Effector memory CD8-positive, alpha-beta T cell (primary cell): ENCODE measurements at regions not wholly inside any gene's neighbourhood (a gene's known extent, or its start where the extent isn't known, plus 50 kb on each side); places are given as distances from the start of the nearest gene placed in this dataset.

Experiments used
- ATAC-seq: fragments of 150-1000 bp; cut with Tn5 transposase; replicated peaks from 2 replicates; pipeline ENCODE4 v1.10.0; 2021; ENCODE audit warnings: mild to moderate bottlenecking, moderate library complexity
- DNase-seq, 3 experiments: peaks; one replicate each; pipeline ENCODE4 v3.0.0; 2021
- H3K27ac Mint-ChIP-seq, 2 donors: one replicate each; pipeline ENCODE4 v1.8.0; 2022; ENCODE audit warnings: mild to moderate bottlenecking in 2 of 2, mixed read lengths in 2 of 2, moderate library complexity in 2 of 2
- H3K27me3 Mint-ChIP-seq, 2 donors: one replicate each; pipeline ENCODE4 v1.8.0; 2022; ENCODE audit warnings: mixed read lengths in 2 of 2
- H3K36me3 Mint-ChIP-seq: one replicate; pipeline ENCODE4 v1.8.0; 2022; ENCODE audit warnings: mild to moderate bottlenecking, moderate library complexity, mixed read lengths; ENCODE audit not compliant: insufficient read depth
- H3K4me1 Mint-ChIP-seq, 2 donors: one replicate each; pipeline ENCODE4 v1.8.0; 2022; ENCODE audit warnings: low read depth in 2 of 2, mixed read lengths in 2 of 2
- H3K4me3 Mint-ChIP-seq, 2 donors: one replicate each; pipeline ENCODE4 v1.8.0; 2022; ENCODE audit warnings: mild to moderate bottlenecking in 2 of 2, mixed read lengths in 2 of 2, moderate library complexity in 2 of 2
- H3K9me3 Mint-ChIP-seq, 2 donors: one replicate each; pipeline ENCODE4 v1.8.0; 2022; ENCODE audit warnings: mixed read lengths in 2 of 2

GRCh38 chr3:25117005-25117593, 311.0 kb upstream of the RARB start:
- no peak overlapping the region for H3K27ac Mint-ChIP-seq
- ATAC-seq (no peak), DNase-seq (no peak)

GRCh38 chr3:25119682-25120081, 308.4 kb upstream of the RARB start:
- Mint-ChIP-seq H3K27me3 (no peaks in the 10 kb centered on the region), H3K27ac (no peak overlapping the region), H3K9me3 (peaks cover 6 to 16% of the 10 kb centered on the region in 2 donors), H3K36me3 (no peaks in the 10 kb centered on the region), H3K4me3 (no peak overlapping the region), H3K4me1 (no peaks in the 10 kb centered on the region)
- DNase-seq: no peak
- no peak for ATAC-seq

More at GRCh38 chr3:25117005-25117593, 311.0 kb upstream of the RARB start:
- Mint-ChIP-seq H3K4me1 (no peaks in the 10 kb centered on the region), H3K36me3 (no peaks in the 10 kb centered on the region), H3K4me3 (no peak overlapping the region), H3K9me3 (peaks cover 7 to 14% of the 10 kb centered on the region in 2 donors), H3K27me3 (no peaks in the 10 kb centered on the region)

GRCh38 chr3:25120665-25121064, 307.4 kb upstream of the RARB start:
- H3K27ac Mint-ChIP-seq: no peak overlapping the region
- H3K4me3 Mint-ChIP-seq: no peak overlapping the region
- ATAC-seq (no peak), DNase-seq (no peak)
- no peaks in the 10 kb centered on the region for H3K27me3 Mint-ChIP-seq
- H3K36me3 Mint-ChIP-seq: no peaks in the 10 kb centered on the region
- no peaks in the 10 kb centered on the region for H3K4me1 Mint-ChIP-seq
- peaks cover 8 to 22% of the 10 kb centered on the region in 2 donors for H3K9me3 Mint-ChIP-seq

- no peak for ATAC-seq
- Mint-ChIP-seq H3K4me3 (no peak overlapping the region), H3K27ac (no peak overlapping the region), H3K9me3 (peaks cover 8 to 17% of the 10 kb centered on the region in 2 donors), H3K4me1 (no peaks in the 10 kb centered on the region), H3K36me3 (no peaks in the 10 kb centered on the region), H3K27me3 (no peaks in the 10 kb centered on the region)
- no peak for DNase-seq
Observed at GRCh38 chr3:25125201-25125600, 302.9 kb upstream of the RARB start.

- Mint-ChIP-seq H3K4me3 (no peak overlapping the region), H3K4me1 (no peaks in the 10 kb centered on the region), H3K27ac (no peak overlapping the region), H3K9me3 (peaks cover 8 to 17% of the 10 kb centered on the region in 2 donors), H3K36me3 (no peaks in the 10 kb centered on the region), H3K27me3 (no peaks in the 10 kb centered on the region)
- DNase-seq (no peak), ATAC-seq (no peak)
Observed at GRCh38 chr3:25128735-25129134, 299.3 kb upstream of the RARB start.

- H3K27ac Mint-ChIP-seq: no peak overlapping the region
- DNase-seq (no peak), ATAC-seq (no peak)
- H3K9me3 Mint-ChIP-seq: peaks cover 8 to 16% of the 10 kb centered on the region in 2 donors
- no peaks in the 10 kb centered on the region for H3K36me3 Mint-ChIP-seq
- no peaks in the 10 kb centered on the region for H3K4me1 Mint-ChIP-seq
- no peaks in the 10 kb centered on the region for H3K27me3 Mint-ChIP-seq
- no peak overlapping the region for H3K4me3 Mint-ChIP-seq
Observed at GRCh38 chr3:25130724-25131520, 297.1 kb upstream of the RARB start.

GRCh38 chr3:25133588-25133987, 294.5 kb upstream of the RARB start:
- no peak for ATAC-seq
- Mint-ChIP-seq H3K4me3 (no peak overlapping the region), H3K9me3 (peaks cover 7 to 13% of the 10 kb centered on the region in 2 donors), H3K36me3 (no peaks in the 10 kb centered on the region), H3K27ac (no peak overlapping the region), H3K27me3 (no peaks in the 10 kb centered on the region), H3K4me1 (no peaks in the 10 kb centered on the region)
- DNase-seq: no peak

GRCh38 chr3:25137606-25138005, 290.5 kb upstream of the RARB start:
- H3K9me3 Mint-ChIP-seq: peaks cover 10 to 18% of the 10 kb centered on the region in 2 donors
- H3K27me3 Mint-ChIP-seq: no peaks in the 10 kb centered on the region
- no peaks in the 10 kb centered on the region for H3K4me1 Mint-ChIP-seq
- no peak overlapping the region for H3K27ac Mint-ChIP-seq
- DNase-seq (no peak), ATAC-seq (no peak)
- H3K4me3 Mint-ChIP-seq: no peak overlapping the region
- H3K36me3 Mint-ChIP-seq: no peaks in the 10 kb centered on the region

- Mint-ChIP-seq H3K9me3 (peaks cover 11 to 18% of the 10 kb centered on the region in 2 donors), H3K4me1 (no peaks in the 10 kb centered on the region), H3K36me3 (no peaks in the 10 kb centered on the region), H3K27ac (no peak overlapping the region), H3K4me3 (no peak overlapping the region), H3K27me3 (no peaks in the 10 kb centered on the region)
- no peak for ATAC-seq
- DNase-seq: no peak
Observed at GRCh38 chr3:25139267-25139666, 288.8 kb upstream of the RARB start.

- ATAC-seq (no peak), DNase-seq (no peak)
- H3K27me3 Mint-ChIP-seq: no peaks in the 10 kb centered on the region
- H3K36me3 Mint-ChIP-seq: no peaks in the 10 kb centered on the region
- peaks cover 5 to 6% of the 10 kb centered on the region in 2 donors for H3K9me3 Mint-ChIP-seq
- H3K27ac Mint-ChIP-seq: no peak overlapping the region
- H3K4me1 Mint-ChIP-seq: no peaks in the 10 kb centered on the region
- no peak overlapping the region for H3K4me3 Mint-ChIP-seq
Observed at GRCh38 chr3:25142609-25143355, 285.3 kb upstream of the RARB start.

GRCh38 chr3:25143356-25144025, 284.6 kb upstream of the RARB start:
- Mint-ChIP-seq H3K27ac (no peak overlapping the region), H3K4me3 (no peak overlapping the region), H3K36me3 (no peaks in the 10 kb centered on the region), H3K4me1 (no peaks in the 10 kb centered on the region), H3K9me3 (peaks cover 5 to 9% of the 10 kb centered on the region in 2 donors), H3K27me3 (no peaks in the 10 kb centered on the region)
- ATAC-seq (no peak), DNase-seq (no peak)

GRCh38 chr3:25144430-25144829, 283.6 kb upstream of the RARB start:
- Mint-ChIP-seq H3K27ac (no peak overlapping the region), H3K9me3 (peaks cover 0 to 6% of the 10 kb centered on the region in 2 donors), H3K4me3 (no peak overlapping the region), H3K27me3 (no peaks in the 10 kb centered on the region), H3K4me1 (no peaks in the 10 kb centered on the region), H3K36me3 (no peaks in the 10 kb centered on the region)
- DNase-seq (no peak), ATAC-seq (no peak)

- no peak for ATAC-seq
- no peak overlapping the region for H3K27ac Mint-ChIP-seq
- DNase-seq: no peak
- H3K9me3 Mint-ChIP-seq: peaks cover 0 to 5% of the 10 kb centered on the region in 2 donors
- no peaks in the 10 kb centered on the region for H3K4me1 Mint-ChIP-seq
- no peaks in the 10 kb centered on the region for H3K27me3 Mint-ChIP-seq
- no peak overlapping the region for H3K4me3 Mint-ChIP-seq
- H3K36me3 Mint-ChIP-seq: no peaks in the 10 kb centered on the region
Observed at GRCh38 chr3:25145176-25145575, 282.9 kb upstream of the RARB start.
